GM21619 (cell line): ENCODE measurements at regions not wholly inside any gene's neighbourhood (a gene's known extent, or its start where the extent isn't known, plus 50 kb on each side); places are given as distances from the start of the nearest gene placed in this dataset.

Source experiments
- ATAC-seq: cut with Tn5 transposase; IDR thresholded peaks from one replicate; pipeline ENCODE4 v1.9.1; 2021; ENCODE audit not compliant: unreplicated experiment

GRCh38 chr2:195319548-195320412 is 337.2 kb upstream of the SLC39A10 start:
- ATAC-seq: no peak

GRCh38 chr2:195319112-195319460 is 337.9 kb upstream of the SLC39A10 start:
- ATAC-seq: no peak

GRCh38 chr2:195318440-195319111 is 338.4 kb upstream of the SLC39A10 start:
- no peak for ATAC-seq

GRCh38 chr2:195317550-195317949 is 339.5 kb upstream of the SLC39A10 start:
- ATAC-seq: no peak

- no peak for ATAC-seq
Observed at GRCh38 chr2:195316486-195316885, 340.5 kb upstream of the SLC39A10 start.

- peak; percentile 87 for ATAC-seq
Observed at GRCh38 chr2:195313962-195314361, 343.1 kb upstream of the SLC39A10 start.

GRCh38 chr2:195312662-195313061 is 344.4 kb upstream of the SLC39A10 start:
- no peak for ATAC-seq

- ATAC-seq: no peak
Observed at GRCh38 chr2:195308163-195308562, 348.9 kb upstream of the SLC39A10 start.

GRCh38 chr2:195307751-195308150 is 349.3 kb upstream of the SLC39A10 start:
- ATAC-seq: no peak

- no peak for ATAC-seq
Observed at GRCh38 chr2:195304310-195304709, 352.7 kb upstream of the SLC39A10 start.

- no peak for ATAC-seq
Observed at GRCh38 chr2:195300631-195301030, 356.4 kb upstream of the SLC39A10 start.

- ATAC-seq: no peak
Observed at GRCh38 chr2:195299600-195299999, 357.4 kb upstream of the SLC39A10 start.

- ATAC-seq: no peak
Observed at GRCh38 chr2:195296490-195296889, 360.5 kb upstream of the SLC39A10 start.

GRCh38 chr2:195289081-195289480 is 367.9 kb upstream of the SLC39A10 start:
- ATAC-seq: no peak

GRCh38 chr2:195279840-195280427 is 377.1 kb upstream of the SLC39A10 start:
- no peak for ATAC-seq

- no peak for ATAC-seq
Observed at GRCh38 chr2:195270466-195271039, 386.5 kb upstream of the SLC39A10 start.

GRCh38 chr2:195269220-195269619 is 387.8 kb upstream of the SLC39A10 start:
- ATAC-seq: no peak

GRCh38 chr2:195257979-195258378 is 399.0 kb upstream of the SLC39A10 start:
- ATAC-seq: no peak

GRCh38 chr2:195252018-195252417 is 405.0 kb upstream of the SLC39A10 start:
- no peak for ATAC-seq

- ATAC-seq: no peak
Observed at GRCh38 chr2:195251214-195251613, 405.8 kb upstream of the SLC39A10 start.

GRCh38 chr2:195238826-195239225 is 418.2 kb upstream of the SLC39A10 start:
- no peak for ATAC-seq

- ATAC-seq: no peak
Observed at GRCh38 chr2:195238379-195238778, 418.6 kb upstream of the SLC39A10 start.
